SJSA1 (cell line): ENCODE measurements at regions not wholly inside any gene's neighbourhood (a gene's known extent, or its start where the extent isn't known, plus 50 kb on each side); places are given as distances from the start of the nearest gene placed in this dataset.
"Not testable (repeated sequence)": the region's sequence is repeated elsewhere in the genome, so short reads cannot be mapped to it uniquely, and the experiment has no call there.

Source experiments
- DNase-seq, 2 experiments: peaks; one replicate each; pipeline ENCODE4 v3.0.0-alpha.2; 2015 to 2020; ENCODE audit warnings: low spot score in 2 of 2, low read depth in 1 of 2
- H3K27ac ChIP-seq: fragments of 250-450 bp; sonication (Bioruptor Pico); 2 replicates; pipeline ENCODE4 v1.5.1; 2020; ENCODE audit warnings: mild to moderate bottlenecking, moderate library complexity
- H3K27me3 ChIP-seq: fragments of 250-450 bp; sonication (Bioruptor Pico); replicated peaks from 2 replicates; pipeline ENCODE4 v1.5.1; 2020; ENCODE audit warnings: mild to moderate bottlenecking, moderate library complexity
- H3K36me3 ChIP-seq: fragments of 250-450 bp; sonication (Bioruptor Pico); 2 replicates; pipeline ENCODE4 v1.5.1; 2020; ENCODE audit warnings: mild to moderate bottlenecking
- H3K4me1 ChIP-seq: fragments of 250-450 bp; sonication (Bioruptor Pico); replicated peaks from 2 replicates; pipeline ENCODE4 v1.6.1; 2021; ENCODE audit warnings: mild to moderate bottlenecking
- H3K4me3 ChIP-seq: fragments of 250-450 bp; sonication (Bioruptor Pico); 2 replicates; pipeline ENCODE4 v1.5.1; 2020; ENCODE audit warnings: mild to moderate bottlenecking
- H3K9me3 ChIP-seq: fragments of 250-450 bp; sonication (Bioruptor Pico); replicated peaks from 2 replicates; pipeline ENCODE4 v1.5.1; 2020; ENCODE audit warnings: mild to moderate bottlenecking

DNA sequence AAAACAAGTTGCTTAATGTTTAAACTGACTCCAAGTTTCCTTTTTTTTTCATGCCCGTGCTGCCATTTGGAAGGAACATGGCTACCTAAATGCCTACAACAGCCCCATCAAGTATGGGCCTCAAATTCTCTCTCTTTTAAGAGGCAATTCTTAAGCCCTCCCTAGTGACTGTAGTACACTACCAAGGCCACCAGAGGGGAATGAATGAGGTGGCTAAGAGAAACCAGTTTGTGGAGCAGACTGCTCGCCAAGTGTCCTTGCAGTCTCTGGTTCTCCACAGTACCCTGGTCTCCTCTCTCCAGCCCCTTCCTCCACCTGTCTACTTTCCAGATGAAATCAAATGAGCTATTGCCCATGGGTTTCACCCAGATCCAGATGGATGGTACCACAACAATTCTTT, 1809.6 kb downstream of the BRINP3 start:
- no peak overlapping the region for H3K27ac ChIP-seq
- H3K4me1 ChIP-seq: no peaks in the 10 kb centered on the region
- H3K9me3 ChIP-seq: no peaks in the 10 kb centered on the region
- no peaks in the 10 kb centered on the region for H3K36me3 ChIP-seq
- H3K27me3 ChIP-seq: no peaks in the 10 kb centered on the region
- no peak for DNase-seq
- no peak overlapping the region for H3K4me3 ChIP-seq

DNA sequence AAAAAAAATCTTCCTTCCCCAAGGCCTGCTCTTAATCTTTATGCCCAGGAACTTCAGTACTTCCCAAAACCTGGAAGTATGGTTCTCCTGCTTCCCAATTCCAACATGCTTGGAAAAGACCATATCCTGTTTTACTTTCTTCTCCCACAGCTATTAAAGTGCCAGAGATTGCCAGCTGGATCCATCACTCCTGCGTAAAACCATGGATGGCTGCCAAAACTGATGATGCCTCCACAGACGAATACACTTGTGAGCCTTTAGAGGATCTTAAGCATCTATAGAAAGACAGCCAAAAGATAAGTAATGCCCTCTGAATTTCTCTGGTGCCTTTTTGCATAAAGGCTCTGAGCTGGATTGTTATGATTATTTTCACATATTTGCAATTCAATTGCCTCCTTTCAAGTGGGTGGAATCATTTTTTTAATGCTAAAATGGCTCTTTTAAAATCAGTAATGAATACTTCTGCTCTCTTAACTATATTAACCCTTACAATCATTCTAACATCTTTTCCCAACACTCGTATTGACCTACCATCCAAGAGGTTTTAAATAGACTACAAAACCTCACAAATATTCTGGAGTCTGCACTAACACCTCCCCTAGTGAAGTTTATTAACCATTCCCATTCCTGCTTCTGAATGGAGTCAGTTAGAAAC, 1807.8 kb downstream of the BRINP3 start:
- Histone ChIP-seq H3K27me3 (no peaks in the 10 kb centered on the region), H3K27ac (no peak overlapping the region), H3K4me3 (no peak overlapping the region), H3K4me1 (no peaks in the 10 kb centered on the region), H3K9me3 (no peaks in the 10 kb centered on the region), H3K36me3 (no peaks in the 10 kb centered on the region)
- no peak for DNase-seq

DNA sequence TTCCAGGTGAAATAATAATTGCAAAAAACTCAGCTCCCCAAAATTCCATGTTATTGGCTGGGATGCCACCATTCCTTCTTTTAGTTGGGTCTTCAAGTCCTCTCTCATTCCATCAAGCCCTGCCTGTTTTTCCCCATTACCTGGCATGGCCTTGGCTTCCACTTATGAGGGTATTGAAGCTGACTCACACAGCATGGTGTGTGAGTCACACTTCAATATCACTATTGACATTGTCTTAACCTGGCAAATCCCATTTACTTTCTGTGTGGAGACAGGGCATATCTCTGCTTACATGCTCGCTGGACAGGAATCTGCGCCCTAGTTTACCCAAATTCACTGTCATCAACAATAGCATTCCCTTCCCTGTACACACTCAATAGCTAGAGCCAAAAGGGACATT, 1806.8 kb downstream of the BRINP3 start:
- Histone ChIP-seq H3K27ac (no peak overlapping the region), H3K4me3 (no peak overlapping the region), H3K9me3 (no peaks in the 10 kb centered on the region), H3K4me1 (no peaks in the 10 kb centered on the region), H3K27me3 (no peaks in the 10 kb centered on the region), H3K36me3 (no peaks in the 10 kb centered on the region)
- no peak for DNase-seq

GRCh38 chr1:188672153-188672552, 1805.5 kb downstream of the BRINP3 start:
- DNase-seq: no peak
- Histone ChIP-seq H3K4me3 (no peak overlapping the region), H3K4me1 (no peaks in the 10 kb centered on the region)

DNA sequence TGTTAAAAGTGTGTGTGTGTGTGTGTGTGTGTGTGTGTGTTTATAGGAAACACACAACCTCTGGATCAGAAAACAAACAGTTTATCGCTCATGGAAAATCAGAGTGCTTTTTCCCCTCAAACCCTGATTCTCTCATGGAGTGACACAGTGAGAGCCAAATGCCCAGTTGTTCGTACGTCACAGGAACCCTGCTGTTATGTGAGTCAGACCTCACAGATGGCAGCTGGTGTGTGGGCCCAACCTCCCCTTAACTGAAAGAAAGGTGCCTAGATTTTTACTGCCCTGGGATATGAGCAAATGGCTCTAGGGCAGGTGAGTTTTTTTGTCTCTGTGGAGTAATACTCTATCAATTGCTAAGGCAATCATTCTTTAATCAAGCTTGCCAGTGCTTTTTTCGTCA, 1788.1 kb downstream of the BRINP3 start:
- no peaks in the 10 kb centered on the region for H3K27me3 ChIP-seq
- DNase-seq: no peak

More at GRCh38 chr1:188672153-188672552, 1805.5 kb downstream of the BRINP3 start:
- Histone ChIP-seq H3K27me3 (no peaks in the 10 kb centered on the region), H3K27ac (no peak overlapping the region), H3K9me3 (no peaks in the 10 kb centered on the region), H3K36me3 (no peaks in the 10 kb centered on the region)

GRCh38 chr1:188700116-188700515, 1777.5 kb downstream of the BRINP3 start:
- H3K4me3 ChIP-seq: no peak overlapping the region
- H3K27ac ChIP-seq: no peak overlapping the region
- no peaks in the 10 kb centered on the region for H3K27me3 ChIP-seq
- DNase-seq: no peak
- no peaks in the 10 kb centered on the region for H3K4me1 ChIP-seq
- no peaks in the 10 kb centered on the region for H3K36me3 ChIP-seq
- H3K9me3 ChIP-seq: no peaks in the 10 kb centered on the region

More for the DNA sequence above, 1788.1 kb downstream of the BRINP3 start:
- Histone ChIP-seq H3K9me3 (no peaks in the 10 kb centered on the region), H3K4me1 (no peaks in the 10 kb centered on the region), H3K4me3 (no peak overlapping the region), H3K36me3 (no peaks in the 10 kb centered on the region), H3K27ac (no peak overlapping the region)

- no peak overlapping the region for H3K4me3 ChIP-seq
- H3K36me3 ChIP-seq: no peaks in the 10 kb centered on the region
- H3K27me3 ChIP-seq: no peaks in the 10 kb centered on the region
- H3K4me1 ChIP-seq: no peaks in the 10 kb centered on the region
- H3K27ac ChIP-seq: no peak overlapping the region
- no peak for DNase-seq
- H3K9me3 ChIP-seq: no peaks in the 10 kb centered on the region
These were observed 1770.9 kb downstream of the BRINP3 start for GRCh38 chr1:188706742-188707141.

- DNase-seq: no peak
- no peaks in the 10 kb centered on the region for H3K4me1 ChIP-seq
- no peaks in the 10 kb centered on the region for H3K9me3 ChIP-seq
- no peak overlapping the region for H3K4me3 ChIP-seq
- H3K27ac ChIP-seq: no peak overlapping the region
- H3K27me3 ChIP-seq: no peaks in the 10 kb centered on the region
- H3K36me3 ChIP-seq: no peaks in the 10 kb centered on the region
These were observed 1768.7 kb downstream of the BRINP3 start for GRCh38 chr1:188708795-188709535.

DNA sequence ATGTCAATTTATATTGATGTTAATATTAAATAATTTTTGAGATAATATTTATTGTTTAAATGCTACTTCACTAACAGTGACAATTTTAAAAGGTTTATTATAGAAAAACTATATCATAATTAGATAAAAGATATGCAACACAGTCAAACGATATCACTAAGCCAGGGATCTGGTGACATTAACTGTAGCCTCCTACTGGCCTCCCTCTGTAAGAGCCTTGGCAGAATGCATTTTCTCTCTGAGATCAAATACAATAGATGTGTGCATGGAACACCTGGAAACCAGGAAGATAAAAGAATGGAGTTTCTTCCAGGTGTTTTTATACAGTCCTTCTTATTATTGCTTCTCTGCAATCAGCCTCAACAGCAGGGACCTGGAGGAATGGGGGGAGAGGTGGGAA, 1762.1 kb downstream of the BRINP3 start:
- no peaks in the 10 kb centered on the region for H3K27me3 ChIP-seq
- H3K4me3 ChIP-seq: no peak overlapping the region
- no peak overlapping the region for H3K27ac ChIP-seq
- no peak for DNase-seq
- no peaks in the 10 kb centered on the region for H3K9me3 ChIP-seq
- no peaks in the 10 kb centered on the region for H3K36me3 ChIP-seq
- H3K4me1 ChIP-seq: no peaks in the 10 kb centered on the region

- H3K36me3 ChIP-seq: no peaks in the 10 kb centered on the region
- no peak overlapping the region for H3K4me3 ChIP-seq
- no peaks in the 10 kb centered on the region for H3K27me3 ChIP-seq
- no peak overlapping the region for H3K27ac ChIP-seq
- H3K4me1 ChIP-seq: no peaks in the 10 kb centered on the region
- no peaks in the 10 kb centered on the region for H3K9me3 ChIP-seq
- DNase-seq: no peak
These were observed 1757.9 kb downstream of the BRINP3 start for GRCh38 chr1:188719735-188720134.

DNA sequence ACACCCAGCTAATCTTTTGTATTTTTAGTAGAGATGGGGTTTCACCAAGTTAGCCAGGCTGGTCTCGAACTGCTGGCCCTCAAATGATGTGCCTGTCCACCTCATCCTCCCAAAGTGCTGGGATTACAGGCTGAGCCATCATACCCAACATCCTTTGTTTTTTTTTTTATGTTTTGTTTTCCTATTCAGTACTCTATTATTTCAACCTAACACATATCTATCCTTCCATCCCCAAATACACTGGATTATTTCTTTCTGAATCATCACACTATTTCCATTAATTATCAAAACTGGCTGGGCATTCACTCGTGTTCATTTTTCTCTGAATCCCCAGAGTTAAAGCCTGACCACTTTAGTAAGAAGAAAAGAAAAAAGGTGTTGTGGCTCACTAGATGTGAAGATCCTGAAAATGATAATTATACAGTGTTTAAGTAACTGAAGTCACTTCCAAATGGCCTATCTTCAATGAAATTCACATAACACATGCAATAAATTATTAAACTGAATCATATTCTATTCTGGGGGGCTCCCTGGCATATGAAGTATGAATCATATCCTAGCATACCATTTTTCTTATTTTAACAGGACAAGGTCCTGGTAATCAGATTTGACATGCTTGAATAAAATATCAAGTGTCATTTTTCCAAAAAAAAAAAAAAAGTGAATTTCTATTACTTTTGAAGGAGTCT, 1754.2 kb downstream of the BRINP3 start:
- Histone ChIP-seq H3K27ac (no peak overlapping the region), H3K4me1 (no peaks in the 10 kb centered on the region), H3K36me3 (no peaks in the 10 kb centered on the region), H3K27me3 (no peaks in the 10 kb centered on the region), H3K9me3 (no peaks in the 10 kb centered on the region), H3K4me3 (no peak overlapping the region)
- DNase-seq: no peak

DNA sequence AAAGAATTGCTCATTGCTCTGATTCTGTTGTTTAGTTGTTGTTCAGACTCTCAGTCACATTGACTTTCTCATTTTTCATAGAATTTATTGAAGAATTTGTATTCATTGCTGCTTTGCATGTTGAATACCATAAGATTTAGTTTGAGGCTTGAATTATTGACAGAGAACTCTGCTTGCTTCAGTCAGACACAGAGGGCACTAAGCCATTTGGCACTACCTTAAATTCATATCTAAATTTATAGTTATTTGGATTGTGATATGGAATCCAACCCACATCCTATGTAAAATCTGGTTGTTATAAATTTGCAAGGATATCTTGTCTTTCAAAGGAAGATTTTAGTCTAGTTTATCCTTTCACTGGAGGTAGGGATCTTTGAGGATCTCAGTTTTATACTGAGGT, 1748.6 kb downstream of the BRINP3 start:
- no peak for DNase-seq
- H3K9me3 ChIP-seq: no peaks in the 10 kb centered on the region; the same call in 1 of the 2 replicates
- no peaks in the 10 kb centered on the region for H3K36me3 ChIP-seq
- H3K4me3 ChIP-seq: no peak overlapping the region
- no peaks in the 10 kb centered on the region for H3K27me3 ChIP-seq
- H3K4me1 ChIP-seq: no peaks in the 10 kb centered on the region
- no peak overlapping the region for H3K27ac ChIP-seq

GRCh38 chr1:188735567-188735966, 1742.1 kb downstream of the BRINP3 start:
- no peak for DNase-seq
- Histone ChIP-seq H3K27me3 (no peaks in the 10 kb centered on the region), H3K27ac (no peak overlapping the region), H3K4me3 (no peak overlapping the region), H3K36me3 (no peaks in the 10 kb centered on the region), H3K9me3 (peaks cover 5% of the 10 kb centered on the region), H3K4me1 (no peaks in the 10 kb centered on the region)

- not testable (repeated sequence) for H3K27me3 ChIP-seq
These were observed 1728.4 kb downstream of the BRINP3 start for GRCh38 chr1:188749275-188749674.

More at GRCh38 chr1:188749275-188749674, 1728.4 kb downstream of the BRINP3 start:
- not testable (repeated sequence) for H3K4me1 ChIP-seq, H3K4me3 ChIP-seq, DNase-seq, H3K27ac ChIP-seq, H3K9me3 ChIP-seq, H3K36me3 ChIP-seq
